GM19240 (cell line): ENCODE measurements at regions not wholly inside any gene's neighbourhood (a gene's known extent, or its start where the extent isn't known, plus 50 kb on each side); places are given as distances from the start of the nearest gene placed in this dataset.
"Not testable (repeated sequence)": the region's sequence is repeated elsewhere in the genome, so short reads cannot be mapped to it uniquely, and the experiment has no call there.

Experiments used
- DNase-seq: peaks from one replicate; pipeline ENCODE4 v3.0.0; 2011; ENCODE audit warnings: low spot score; ENCODE audit not compliant: insufficient read length

DNA sequence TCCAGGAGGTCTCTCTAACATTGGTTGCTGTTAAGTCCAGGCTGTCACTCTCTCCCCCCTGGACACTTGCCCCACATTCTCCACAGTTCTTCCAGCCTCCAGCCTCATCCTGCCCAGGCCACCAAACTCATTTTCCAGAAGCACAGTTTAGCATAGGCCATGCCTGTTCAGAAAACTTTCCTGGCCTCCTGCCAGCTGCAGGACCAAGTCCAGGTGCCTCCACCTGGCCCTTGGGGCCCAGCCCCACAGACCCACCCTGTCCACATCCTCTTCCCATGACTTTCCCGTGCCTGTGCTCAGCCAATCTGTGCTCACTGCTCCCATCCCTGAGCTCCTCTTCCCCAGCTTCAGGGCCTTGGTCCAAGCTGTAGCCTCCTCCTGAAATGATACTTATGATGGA lies 905.0 kb downstream of the UQCRFS1 start:
- DNase-seq, result no peak

- no peak for DNase-seq
Observed at GRCh38 chr19:28307487-28307886, 905.5 kb downstream of the UQCRFS1 start.

GRCh38 chr19:28305513-28305912 lies 907.4 kb downstream of the UQCRFS1 start:
- no peak for DNase-seq

DNA sequence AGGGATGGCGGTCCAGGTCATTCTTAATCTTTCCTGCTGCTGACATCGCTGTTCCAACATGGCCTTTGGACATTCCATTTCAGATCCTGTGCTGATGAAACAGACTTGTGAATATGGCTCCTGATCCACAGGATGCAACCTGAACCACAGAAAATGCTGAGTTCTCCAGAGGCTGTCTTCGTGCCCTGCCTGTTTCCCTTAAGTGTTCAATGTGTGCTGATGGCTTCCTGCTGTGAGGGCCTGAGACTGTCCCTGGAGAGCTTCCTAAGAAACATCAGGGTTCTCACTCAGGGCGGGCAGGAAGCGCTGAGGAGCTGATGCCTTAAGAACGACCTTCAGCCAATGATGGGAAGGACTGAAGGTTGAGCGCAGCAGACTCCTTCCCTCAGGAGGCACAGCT lies 909.4 kb downstream of the UQCRFS1 start:
- DNase-seq, result no peak

DNA sequence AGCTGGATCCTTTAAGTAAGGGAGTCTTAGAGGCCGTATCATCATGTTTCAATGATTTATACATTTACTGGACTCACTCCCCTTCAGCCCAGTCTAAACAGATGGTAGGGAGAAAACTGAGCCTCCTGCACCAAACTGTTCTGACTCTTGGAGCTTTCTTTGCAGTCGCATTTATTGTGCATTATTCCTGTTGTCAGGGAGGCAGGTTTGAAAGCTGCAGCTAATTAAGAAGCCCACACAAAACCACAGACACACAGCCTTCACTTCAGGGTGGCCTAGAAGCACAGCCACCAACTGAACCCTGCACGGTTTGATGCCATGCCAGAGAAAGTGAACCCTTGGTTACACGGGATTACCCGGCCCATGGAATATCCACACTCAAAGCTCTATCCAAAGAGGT lies 911.0 kb downstream of the UQCRFS1 start:
- no peak for DNase-seq

GRCh38 chr19:28301463-28301862 lies 911.5 kb downstream of the UQCRFS1 start:
- no peak for DNase-seq

- DNase-seq, result no peak
Observed at GRCh38 chr19:28299649-28300048, 913.3 kb downstream of the UQCRFS1 start.

DNA sequence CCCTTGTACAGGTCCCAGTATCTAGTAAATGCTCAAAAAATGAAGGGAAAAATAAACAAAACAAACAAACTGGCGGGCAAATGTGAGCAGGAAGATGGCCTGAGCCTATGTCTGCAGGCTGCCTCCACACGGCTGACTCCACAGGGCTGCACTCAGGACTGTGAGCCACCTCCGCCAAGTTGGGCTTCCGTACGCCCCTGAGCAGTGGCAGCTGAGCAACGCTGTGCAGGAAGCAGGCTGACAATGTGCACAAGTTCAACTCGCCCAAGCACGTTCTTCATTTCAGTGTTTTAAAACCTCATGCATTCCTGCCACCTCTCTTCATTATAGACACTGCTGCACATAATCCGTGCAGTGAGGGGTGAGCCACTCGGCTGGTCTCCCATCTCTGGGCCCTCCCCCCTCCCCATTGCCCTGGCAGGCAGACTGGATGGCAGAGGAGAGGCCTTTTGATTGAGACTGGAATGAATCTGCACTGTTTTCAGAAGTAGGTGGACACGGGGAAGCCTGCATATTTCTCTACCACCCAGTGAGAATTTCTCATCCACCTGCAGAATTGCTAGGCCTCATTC lies 915.3 kb downstream of the UQCRFS1 start:
- DNase-seq, result no peak

- no peak for DNase-seq
Observed at GRCh38 chr19:28297036-28297435, 915.9 kb downstream of the UQCRFS1 start.

- no peak for DNase-seq
Observed at GRCh38 chr19:28296506-28296905, 916.4 kb downstream of the UQCRFS1 start.

DNA sequence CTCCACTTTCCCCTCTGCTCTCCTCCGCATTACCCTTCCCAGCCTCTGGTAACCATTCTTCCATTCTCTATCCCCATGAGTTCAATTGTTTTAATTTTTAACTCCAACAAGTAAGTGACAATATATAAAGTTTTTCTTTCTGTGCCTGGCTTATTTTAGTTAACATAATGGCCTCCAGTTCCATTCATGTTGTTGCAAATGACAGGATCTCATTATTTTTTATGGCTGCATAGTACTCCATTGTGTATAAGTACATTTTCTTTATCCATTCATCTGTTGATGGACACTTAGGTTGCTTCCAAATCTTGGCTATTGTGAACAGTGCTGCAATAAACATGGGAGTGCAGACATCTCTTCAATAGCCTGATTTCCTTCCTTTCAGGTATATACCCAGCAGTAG lies 918.0 kb downstream of the UQCRFS1 start:
- DNase-seq, result not testable (repeated sequence)

- no peak for DNase-seq
Observed at GRCh38 chr19:28294395-28294794, 918.6 kb downstream of the UQCRFS1 start.

DNA sequence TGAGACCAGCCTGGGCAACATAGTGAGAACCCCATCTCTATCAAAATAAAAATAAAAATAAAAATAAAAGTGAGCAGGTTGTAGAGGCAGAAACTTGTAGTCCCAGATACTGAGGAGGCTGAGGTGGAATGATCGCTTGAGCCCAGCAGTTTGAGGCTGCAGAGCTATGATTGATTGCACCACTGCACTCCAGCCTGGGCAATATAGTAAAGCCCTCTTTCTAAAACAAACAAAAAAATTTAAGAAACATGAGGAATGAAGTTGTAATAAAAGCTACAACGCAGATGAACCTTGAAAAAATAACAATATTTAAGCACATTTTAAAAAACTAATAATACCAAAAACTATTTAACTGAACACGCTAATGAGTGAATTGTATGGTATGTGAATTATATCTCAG lies 919.3 kb downstream of the UQCRFS1 start:
- no peak for DNase-seq

- no peak for DNase-seq
Observed at GRCh38 chr19:28292822-28293500, 920.0 kb downstream of the UQCRFS1 start.

DNA sequence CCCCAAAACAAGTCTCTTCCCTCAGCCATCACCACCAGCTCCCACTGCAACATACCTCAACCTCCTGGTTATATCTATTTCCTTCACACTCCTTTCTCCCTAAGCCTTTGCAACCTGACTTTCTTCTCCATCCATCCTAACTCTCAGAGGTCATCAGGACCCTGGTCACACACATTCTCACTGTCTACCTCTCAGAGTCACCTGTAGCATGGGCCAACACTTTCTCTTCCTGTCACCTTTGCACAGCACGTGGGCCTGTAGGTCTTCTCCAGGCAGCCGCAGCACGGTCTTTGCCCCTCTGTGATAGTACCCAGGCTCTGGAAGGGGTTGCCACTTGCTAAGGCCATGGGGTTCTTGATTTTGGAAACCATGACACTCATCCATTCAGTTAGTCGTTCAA lies 921.1 kb downstream of the UQCRFS1 start:
- no peak for DNase-seq

GRCh38 chr19:28290963-28291657 lies 921.8 kb downstream of the UQCRFS1 start:
- no peak for DNase-seq

DNA sequence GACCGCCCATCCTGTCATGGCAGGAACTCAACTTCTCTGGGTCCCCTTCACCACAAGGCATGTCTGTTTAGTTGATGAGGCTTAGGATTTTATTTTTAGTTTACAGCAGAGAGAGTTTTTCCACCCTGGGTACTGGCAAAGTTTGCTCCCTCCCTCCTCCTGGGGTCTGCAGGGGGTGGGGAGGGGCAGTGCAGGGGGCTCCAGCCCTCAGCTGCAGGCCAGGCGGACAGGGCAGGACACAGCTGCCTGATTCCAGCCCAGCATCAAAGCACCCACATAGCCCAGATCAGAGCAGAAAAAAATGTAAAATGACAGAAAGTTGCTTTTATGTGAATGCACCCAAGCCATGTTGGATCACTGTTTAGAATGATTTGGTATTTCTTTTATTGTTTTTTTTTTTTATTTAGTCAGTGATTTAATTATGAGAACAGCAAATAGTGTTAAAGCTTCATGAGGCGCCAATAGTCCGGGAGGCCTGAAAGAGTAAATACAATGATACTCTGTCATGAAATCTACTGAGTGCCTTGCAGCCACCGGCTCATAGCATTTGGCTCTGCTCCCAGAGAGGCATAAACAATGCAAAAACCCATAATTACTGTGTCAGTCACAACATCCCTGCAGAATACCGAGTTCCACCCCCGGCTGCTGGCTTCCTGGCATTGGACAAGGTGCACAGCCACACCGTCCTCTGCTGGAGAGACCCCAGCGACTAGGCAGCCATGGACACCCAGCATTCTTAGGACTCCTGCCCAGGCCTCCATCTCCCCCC lies 923.5 kb downstream of the UQCRFS1 start:
- no peak for DNase-seq

DNA sequence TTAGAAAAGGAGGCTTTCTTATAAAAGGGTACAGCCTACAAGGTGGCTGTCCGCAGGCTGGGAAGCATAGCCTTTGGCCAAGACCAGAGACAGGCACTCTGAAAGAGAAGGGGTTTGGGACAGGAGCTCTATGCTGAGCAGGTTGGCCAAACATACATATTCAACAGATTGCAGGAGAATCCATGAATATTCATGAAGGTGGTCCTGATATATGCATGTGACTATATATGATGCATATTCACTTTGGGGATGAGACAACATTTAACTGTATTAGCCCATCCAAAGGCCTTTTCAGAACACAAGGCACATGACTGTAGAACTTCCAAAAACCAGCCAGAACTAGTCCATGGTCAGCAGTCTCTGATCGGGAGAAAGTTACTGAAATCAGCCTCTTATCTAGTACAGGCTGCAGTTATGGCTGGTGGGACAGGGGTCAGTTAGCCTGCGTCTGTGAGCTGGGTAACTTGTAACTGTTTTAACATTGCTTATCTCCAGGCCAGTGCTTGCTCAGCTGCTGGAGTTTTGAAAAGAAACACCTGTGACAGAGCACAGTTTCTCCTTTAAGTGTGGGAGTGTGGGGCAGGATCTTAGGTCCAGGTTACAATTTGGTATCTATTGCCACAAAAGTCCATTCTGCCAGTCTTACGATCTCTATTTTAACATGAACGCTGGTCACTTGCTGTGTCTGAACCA lies 924.2 kb downstream of the UQCRFS1 start:
- no peak for DNase-seq

DNA sequence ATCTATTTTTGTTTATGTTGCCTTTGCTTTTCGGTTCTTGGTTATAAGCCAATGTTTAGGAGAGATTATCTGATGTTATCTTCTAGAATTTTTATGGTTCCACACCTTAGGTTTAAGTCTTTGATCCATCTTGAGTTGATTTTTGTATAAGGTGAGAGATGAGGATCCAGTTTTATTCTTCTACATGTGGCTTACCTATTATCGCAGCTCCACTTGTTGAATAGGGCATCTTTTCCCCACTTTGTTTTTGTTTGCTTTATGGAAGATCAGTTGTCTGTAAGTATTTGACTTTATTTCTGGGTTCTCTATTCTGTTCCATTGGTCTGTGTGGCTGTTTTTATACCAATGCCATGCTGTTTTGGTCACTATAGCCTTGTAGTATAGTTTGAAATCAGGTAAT lies 927.0 kb downstream of the UQCRFS1 start:
- DNase-seq, result no peak

- no peak for DNase-seq
Observed at GRCh38 chr19:28285078-28285477, 927.9 kb downstream of the UQCRFS1 start.

DNA sequence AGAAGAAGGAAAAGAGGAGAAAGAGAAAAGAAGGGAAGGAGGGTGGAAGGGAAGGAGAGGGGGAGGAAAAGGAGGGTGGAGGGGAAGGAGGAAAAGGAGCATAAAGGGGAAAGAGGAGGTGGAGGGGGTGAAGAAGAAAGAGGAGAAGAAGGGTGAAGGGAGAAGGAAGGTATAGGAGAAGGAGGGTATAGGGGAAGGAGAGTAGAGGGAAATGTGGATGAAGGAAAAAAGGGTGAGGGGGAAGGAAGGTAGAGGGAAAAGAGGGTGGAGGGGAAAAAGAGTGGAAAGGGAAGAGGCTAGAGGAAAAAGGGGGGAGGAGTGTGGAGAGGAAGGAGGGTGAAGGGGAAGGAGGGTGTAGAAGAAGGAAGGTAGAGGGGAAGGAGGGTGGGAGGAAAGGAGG lies 928.6 kb downstream of the UQCRFS1 start:
- DNase-seq, result no peak

DNA sequence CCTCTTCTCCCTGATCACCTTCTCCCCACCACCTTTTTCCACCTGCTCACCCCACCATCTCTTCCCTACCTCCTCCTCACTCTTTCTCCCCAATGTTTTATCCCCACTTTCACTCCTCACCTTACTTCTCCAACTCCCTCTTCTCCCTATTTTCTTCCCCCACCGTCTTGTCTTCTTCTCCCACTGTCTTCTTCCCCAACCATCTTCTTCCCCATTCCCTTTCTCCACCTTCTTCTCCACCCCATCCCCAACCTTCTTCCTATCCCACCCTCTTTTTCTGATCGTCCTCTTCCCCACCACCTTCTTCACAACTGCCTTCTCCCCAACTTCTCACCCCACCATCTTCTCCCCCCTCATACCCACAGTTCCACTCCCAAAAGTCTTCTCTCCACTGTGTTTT lies 929.4 kb downstream of the UQCRFS1 start:
- DNase-seq, result no peak
